Germinal center (tissue), 1 donor: ENCODE measurements at regions not wholly inside any gene's neighbourhood (a gene's known extent, or its start where the extent isn't known, plus 50 kb on each side); places are given as distances from the start of the nearest gene placed in this dataset.
"Not testable (repeated sequence)": the region's sequence is repeated elsewhere in the genome, so short reads cannot be mapped to it uniquely, and the experiment has no call there.

Experiments used
- DNase-seq: peaks from one replicate; pipeline ENCODE4 v3.0.0; 2012; ENCODE audit warnings: mixed read lengths, low spot score

GRCh38 chr6:72533606-72534005 is 88.3 kb upstream of the KCNQ5 start:
- DNase-seq: no peak

- no peak for DNase-seq
These were observed 87.6 kb upstream of the KCNQ5 start for GRCh38 chr6:72534236-72534635.

- no peak for DNase-seq
These were observed 86.7 kb upstream of the KCNQ5 start for GRCh38 chr6:72535124-72535523.

GRCh38 chr6:72547020-72547419 is 74.8 kb upstream of the KCNQ5 start:
- no peak for DNase-seq

GRCh38 chr6:72551470-72551869 is 70.4 kb upstream of the KCNQ5 start:
- no peak for DNase-seq

GRCh38 chr6:72552938-72553337 is 68.9 kb upstream of the KCNQ5 start:
- no peak for DNase-seq

- no peak for DNase-seq
These were observed 68.0 kb upstream of the KCNQ5 start for GRCh38 chr6:72553531-72554511.

- DNase-seq: no peak
These were observed 67.1 kb upstream of the KCNQ5 start for GRCh38 chr6:72554761-72555221.

- no peak for DNase-seq
These were observed 62.8 kb upstream of the KCNQ5 start for GRCh38 chr6:72559067-72559466.

- no peak for DNase-seq
These were observed 62.3 kb upstream of the KCNQ5 start for GRCh38 chr6:72559555-72559954.

GRCh38 chr6:72560721-72561593 is 60.9 kb upstream of the KCNQ5 start:
- no peak for DNase-seq

GRCh38 chr6:72561629-72562028 is 60.2 kb upstream of the KCNQ5 start:
- no peak for DNase-seq

GRCh38 chr6:72564231-72564630 is 57.6 kb upstream of the KCNQ5 start:
- DNase-seq: no peak

GRCh38 chr6:72571993-72572392 is 49.9 kb upstream of the KCNQ5 start:
- not testable (repeated sequence) for DNase-seq
